Left colon (tissue), 2 donors: ENCODE measurements at regions not wholly inside any gene's neighbourhood (a gene's known extent, or its start where the extent isn't known, plus 50 kb on each side); places are given as distances from the start of the nearest gene placed in this dataset.
A peak's percentile ranks its signal among the peaks of the same experiment; 100 is the strongest.

ENCODE experiments used
- ATAC-seq: fragments of 200-7000 bp; cut with Tn5 transposase; one replicate; pipeline ENCODE4 v1.9.1; 2020; ENCODE audit warnings: mild to moderate bottlenecking, moderate library complexity
- DNase-seq, 2 donors: peaks; one replicate each; pipeline ENCODE4 v3.0.0-alpha.2; 2020
- intact Hi-C, 2 donors: fragments of 100-400 bp; cut with DNase I in 1 of 2; cut with micrococcal nuclease in 1 of 2; formaldehyde crosslinking; loops; one replicate each; pipeline versions ENCODE4 v1.11.2 to v1.14.0; 2022; cut with DNase I, micrococcal nuclease
- donor health status: DM: no; HTN: no; CAD: no.
- donor health status: DM: yes; HTN: yes; CAD: no.

DNA sequence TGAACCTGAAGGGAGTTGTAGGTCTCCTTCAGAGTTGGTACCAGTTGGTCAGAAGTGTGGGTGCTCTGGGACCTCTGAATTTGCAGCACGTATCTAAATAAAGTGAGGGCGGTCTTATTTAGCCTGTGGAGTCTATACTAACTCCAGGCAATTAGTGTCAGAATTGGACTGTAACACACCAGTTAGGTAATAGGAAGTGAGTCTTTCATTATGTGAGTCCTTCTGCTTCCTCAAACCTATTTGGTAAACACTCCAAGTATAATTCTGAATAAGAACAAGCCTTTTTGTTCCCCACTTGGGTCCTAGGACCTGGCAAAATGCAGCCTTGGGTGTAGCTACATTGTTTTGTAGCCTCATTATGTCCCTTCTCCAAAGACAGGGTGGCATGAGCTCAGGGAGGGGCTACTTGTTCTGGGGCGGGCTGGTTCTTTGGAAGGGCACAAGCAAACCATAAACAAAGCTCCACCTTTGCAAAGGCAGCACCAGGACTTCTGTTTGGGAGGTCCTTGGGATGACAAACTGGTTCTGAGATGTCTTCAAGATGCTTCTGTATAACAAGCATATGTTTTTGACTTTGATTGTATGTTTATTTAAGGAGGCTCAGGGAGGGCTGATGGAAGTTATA is 418.0 kb downstream of the ZNF536 start:
- ATAC-seq (no peak), DNase-seq (no peak)
- intact Hi-C loops, result no loop called here

GRCh38 chr19:30788105-30788765 is 416.1 kb downstream of the ZNF536 start:
- intact Hi-C loops, result no loop called here
- DNase-seq (no peak), ATAC-seq (no peak)

GRCh38 chr19:30785458-30786137 is 413.4 kb downstream of the ZNF536 start:
- no peak for DNase-seq
- intact Hi-C loops, result no loop called here
- ATAC-seq, result no peak

GRCh38 chr19:30784850-30785457 is 412.8 kb downstream of the ZNF536 start:
- DNase-seq (peak in 1 of 2 donors; percentile 53), ATAC-seq (peak; percentile 66)
- intact Hi-C loops, result no loop called here

DNA sequence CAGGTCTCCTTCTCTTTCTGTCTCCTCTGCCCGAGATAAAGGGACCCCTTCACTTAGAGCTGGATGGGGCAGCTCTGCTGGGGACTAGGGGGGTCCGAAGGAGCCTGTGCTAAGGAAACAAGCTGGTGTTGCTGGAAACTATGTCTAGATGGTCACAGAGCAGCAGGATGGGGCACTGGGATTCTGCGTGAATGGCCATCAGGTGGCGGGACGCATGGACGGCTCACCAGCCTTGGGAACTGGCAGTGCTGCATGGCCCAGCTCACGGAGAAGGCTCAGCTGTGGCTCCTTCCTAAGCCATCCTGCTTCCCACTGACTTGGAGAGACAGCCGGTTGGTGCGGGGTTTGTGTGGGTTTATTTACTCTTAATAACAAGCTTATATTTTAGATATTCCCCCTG is 411.8 kb downstream of the ZNF536 start:
- intact Hi-C loops, result no loop called here
- ATAC-seq, result no peak

DNA sequence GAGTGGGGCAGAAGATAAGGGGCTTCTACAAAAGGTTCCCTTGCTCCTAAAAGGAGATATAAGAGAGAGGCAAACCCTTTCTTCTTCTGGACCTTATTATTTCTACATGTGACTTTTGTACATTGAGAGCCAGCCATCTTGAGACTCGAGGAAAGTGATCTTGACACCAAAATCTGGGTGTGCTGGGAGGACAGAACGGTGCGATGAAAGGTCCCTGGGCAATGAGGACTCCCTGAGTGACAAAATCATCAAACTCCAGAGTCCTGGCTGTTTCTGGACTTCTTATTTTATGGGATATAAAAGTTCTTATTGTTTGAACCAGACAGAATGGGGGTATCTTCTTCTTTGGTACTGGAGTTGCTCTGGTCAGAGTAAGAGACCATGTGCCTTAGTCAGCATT is 411.0 kb downstream of the ZNF536 start:
- intact Hi-C loops, result no loop called here
- DNase-seq (no peak), ATAC-seq (no peak)

More for the DNA sequence above, 411.8 kb downstream of the ZNF536 start:
- DNase-seq, result no peak

GRCh38 chr19:30781519-30781918 is 409.3 kb downstream of the ZNF536 start:
- ATAC-seq (no peak), DNase-seq (no peak)
- intact Hi-C loops, result no loop called here

- no peak for ATAC-seq
- no peak for DNase-seq
- intact Hi-C loops, result no loop called here
These were observed 408.9 kb downstream of the ZNF536 start for GRCh38 chr19:30781047-30781446.

DNA sequence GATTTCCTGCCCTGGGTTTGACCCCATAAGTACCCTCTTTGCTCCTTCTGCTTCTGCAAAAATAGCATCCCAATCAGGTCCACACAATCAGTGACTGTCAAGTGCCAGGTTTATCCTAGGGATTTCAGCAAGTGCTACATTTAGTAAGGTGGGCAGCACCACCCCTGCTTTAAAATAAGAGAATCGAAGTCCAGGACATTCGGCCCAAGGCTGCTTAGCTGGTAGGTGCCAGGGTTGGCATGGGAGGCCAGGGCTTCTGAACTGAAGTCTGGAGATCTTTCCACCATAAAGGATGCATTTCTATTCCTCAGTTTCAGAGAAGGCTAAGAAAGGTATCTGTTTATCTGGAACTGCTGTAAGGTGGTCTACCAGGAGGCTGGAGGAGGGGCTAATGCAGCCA is 408.3 kb downstream of the ZNF536 start:
- intact Hi-C loops, result no loop called here
- no peak for ATAC-seq
- no peak for DNase-seq

GRCh38 chr19:30780032-30780431 is 407.8 kb downstream of the ZNF536 start:
- no peak for DNase-seq
- ATAC-seq, result no peak
- intact Hi-C loops, result no loop called here

DNA sequence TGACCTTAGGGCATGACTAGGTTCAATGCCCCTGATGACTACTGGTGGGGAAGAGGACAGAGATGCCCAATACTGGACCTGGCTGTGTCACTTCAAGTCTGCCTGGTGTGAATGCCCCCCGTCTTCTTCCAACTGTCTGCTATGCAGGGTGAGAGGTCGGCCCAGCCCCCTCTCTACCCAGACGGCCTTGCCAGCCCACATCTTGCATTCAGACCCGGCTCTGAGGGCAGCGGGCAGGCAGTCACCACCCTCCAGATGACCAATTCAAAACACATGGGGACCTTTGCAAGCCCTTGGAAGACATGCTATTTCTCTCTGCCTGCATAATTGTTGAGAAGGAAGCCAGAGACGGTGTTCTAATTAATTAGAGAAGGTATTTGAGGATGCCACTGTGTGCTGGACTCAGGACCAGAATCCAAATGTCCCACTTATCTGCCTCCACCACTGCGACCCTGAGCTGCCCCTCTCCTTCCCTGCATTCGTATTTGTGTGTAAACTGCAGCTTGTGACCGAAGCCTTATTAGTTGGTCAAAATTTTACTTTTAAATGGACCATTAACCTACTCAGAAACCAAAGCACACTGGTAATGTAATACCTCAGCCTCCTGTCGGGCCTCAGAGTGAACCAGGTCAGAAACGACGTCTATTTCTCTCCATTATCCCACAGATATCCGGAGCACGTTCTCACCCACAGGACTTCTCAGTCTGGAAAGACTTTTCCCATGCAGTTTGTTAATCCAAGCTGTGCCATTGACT is 407.0 kb downstream of the ZNF536 start:
- intact Hi-C loops, result no loop called here
- DNase-seq (no peak), ATAC-seq (no peak)

- no peak for ATAC-seq
- DNase-seq, result no peak
- intact Hi-C loops, result no loop called here
These were observed 405.9 kb downstream of the ZNF536 start for GRCh38 chr19:30778061-30778460.

GRCh38 chr19:30775956-30776355 is 403.8 kb downstream of the ZNF536 start:
- ATAC-seq (no peak), DNase-seq (no peak)
- intact Hi-C loops, result no loop called here

DNA sequence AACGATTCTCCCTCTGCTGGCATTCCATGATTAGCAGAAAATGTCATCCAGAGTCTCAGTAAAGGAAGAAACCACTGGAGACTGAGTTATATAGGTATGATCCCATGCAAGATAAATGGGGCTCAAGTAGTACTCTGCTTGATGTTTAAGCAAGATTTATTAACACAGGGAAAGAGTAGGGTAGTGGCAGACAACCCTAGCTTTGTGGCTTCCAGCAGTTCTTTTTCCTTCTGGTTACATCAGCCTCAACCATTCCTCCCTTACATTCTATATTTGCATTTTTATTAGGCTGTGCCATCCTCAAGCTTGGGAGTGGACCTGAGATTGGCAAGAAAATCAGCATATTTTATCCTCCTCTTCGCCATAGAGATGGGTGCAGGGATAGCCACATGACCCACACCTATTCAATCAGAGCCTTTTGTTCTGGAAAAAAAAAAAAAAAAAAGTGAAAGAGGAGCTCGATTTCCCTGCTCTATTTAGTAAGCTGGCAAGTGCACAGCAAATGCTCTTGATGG is 402.1 kb downstream of the ZNF536 start:
- ATAC-seq (no peak), DNase-seq (no peak)
- intact Hi-C loops, result no loop called here

DNA sequence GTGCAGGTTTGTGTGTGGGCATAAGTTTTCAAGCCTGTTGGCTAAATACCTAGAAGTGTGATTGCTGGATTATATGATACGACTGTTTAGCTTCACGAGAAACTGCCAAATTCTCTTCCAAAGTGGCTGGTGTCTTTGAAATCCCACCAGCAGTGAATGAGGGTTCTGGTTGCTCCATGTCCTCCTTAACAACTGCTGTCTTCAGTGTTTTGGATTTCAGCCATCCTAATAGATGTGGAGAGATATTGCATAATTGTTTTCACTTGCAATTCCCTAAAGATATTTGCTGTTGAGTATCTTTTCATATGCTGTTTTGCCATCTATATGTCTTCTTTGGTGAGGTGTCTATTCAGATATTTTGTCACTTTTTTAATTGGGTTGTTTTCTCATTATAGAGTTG is 390.5 kb downstream of the ZNF536 start:
- intact Hi-C loops, result no loop called here

DNA sequence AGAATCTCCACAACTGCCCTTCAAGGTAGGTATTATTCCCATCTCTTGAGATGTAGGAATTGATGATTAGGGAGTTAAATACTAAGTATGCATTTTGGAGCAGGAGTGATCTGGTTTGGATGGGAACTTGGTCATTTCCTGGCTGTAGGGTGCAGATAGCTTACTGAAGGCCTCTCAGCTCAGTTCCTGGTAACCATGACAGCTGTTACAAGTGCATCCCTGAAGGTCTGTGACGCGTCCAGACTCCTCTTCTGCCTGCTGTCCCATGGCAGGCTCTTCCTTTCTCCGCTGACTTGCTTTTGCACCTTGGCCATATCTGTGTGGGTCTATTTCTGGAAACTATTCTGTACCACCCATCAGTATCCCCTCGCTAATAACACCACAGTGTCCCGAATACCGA is 387.8 kb downstream of the ZNF536 start:
- intact Hi-C loops, result no loop called here
- DNase-seq, result no peak
- ATAC-seq, result no peak

More for the DNA sequence above, 390.5 kb downstream of the ZNF536 start:
- DNase-seq, result no peak
- no peak for ATAC-seq

DNA sequence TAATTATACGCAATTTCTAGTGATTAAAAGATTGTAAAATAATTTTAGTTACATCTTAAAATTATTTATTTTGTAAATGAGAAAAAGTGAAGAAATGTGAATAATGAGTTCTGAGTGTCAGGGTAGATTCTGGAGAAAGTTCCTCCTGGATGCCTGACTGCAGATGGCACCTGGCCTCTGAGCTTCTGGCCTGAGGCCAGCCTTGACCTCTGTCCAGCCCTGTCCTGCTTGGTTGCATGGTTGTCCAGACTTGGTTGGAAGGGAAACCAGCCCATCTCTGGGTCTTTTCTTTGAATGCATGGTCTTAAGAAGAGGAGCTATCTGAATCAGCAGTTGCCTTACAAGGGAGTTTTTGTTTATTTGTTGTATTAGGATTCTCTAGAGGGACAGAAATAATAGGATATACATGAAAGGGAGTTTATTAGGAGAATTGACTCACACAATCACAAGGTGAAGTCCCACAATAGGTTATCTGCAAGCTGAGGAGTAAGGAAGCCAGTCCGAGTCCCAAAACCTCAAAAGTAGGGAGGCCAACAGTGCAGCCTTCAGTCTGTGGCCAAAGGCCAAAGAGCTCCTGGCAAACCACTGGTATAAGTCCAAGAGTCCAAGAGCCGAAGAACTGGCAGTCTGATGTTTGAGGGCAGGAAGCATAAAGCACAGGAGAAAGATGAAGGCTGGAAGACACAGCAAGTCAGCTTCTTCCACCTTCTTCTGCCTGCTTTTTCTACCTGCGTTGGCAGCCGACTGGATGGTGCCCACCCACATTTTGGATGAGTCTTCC is 385.8 kb downstream of the ZNF536 start:
- DNase-seq, result no peak
- ATAC-seq, result no peak
- intact Hi-C loops, result no loop called here

DNA sequence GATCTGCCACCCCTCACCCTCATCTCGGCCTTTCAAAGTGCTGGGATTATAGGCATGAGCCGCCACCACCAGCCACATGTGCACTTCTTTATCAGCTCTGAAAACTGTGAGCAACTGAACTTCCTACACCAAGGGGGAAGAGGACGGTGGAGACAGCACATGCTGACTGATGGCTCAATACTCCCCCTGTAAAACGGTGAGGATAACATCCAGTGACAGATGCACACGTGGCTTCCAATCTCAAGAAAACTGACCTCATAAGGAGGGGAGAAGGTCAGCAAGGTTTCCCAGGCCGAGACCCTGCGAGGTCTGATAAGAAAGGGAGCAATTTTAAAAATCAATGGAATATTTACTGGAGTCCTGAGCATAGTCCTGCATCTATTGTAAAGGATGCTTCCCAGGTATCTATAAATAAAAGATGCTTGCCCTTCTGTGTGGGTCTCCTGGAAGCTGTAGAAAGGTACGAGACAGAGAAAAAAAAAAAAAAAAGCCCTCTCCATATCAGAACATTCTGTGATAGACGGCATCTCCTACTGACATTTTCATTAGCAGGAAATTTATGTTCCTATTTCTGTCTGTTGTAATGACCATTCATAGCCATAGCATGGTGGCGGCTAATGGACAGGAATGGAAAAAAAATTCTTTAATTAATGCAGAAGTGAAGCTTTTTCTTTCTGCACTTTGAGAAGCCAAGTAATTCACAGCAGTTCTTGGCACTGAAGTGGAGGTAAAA is 385.1 kb downstream of the ZNF536 start:
- ATAC-seq (no peak), DNase-seq (no peak)
- intact Hi-C loops, result no loop called here
